GM23248 (cell line): ENCODE measurements at regions not wholly inside any gene's neighbourhood (a gene's known extent, or its start where the extent isn't known, plus 50 kb on each side); places are given as distances from the start of the nearest gene placed in this dataset.

ENCODE experiments used
- DNase-seq: peaks from one replicate; pipeline ENCODE4 v3.0.0-alpha.2; 2015
- H2AFZ ChIP-seq: fragments of 200-600 bp; sonication (generic); 2 replicates; pipeline ENCODE4 v1.6.1; 2016; ENCODE audit warnings: antibody characterized with exemption
- H3F3A ChIP-seq: fragments of 200-600 bp; sonication (generic); 2 replicates; pipeline ENCODE4 v1.6.1; 2016; ENCODE audit warnings: mild to moderate bottlenecking, antibody characterized with exemption, mixed run types; ENCODE audit not compliant: insufficient read depth
- H3K27ac ChIP-seq: fragments of 200-600 bp; sonication (generic); 2 replicates; pipeline ENCODE4 v1.5.1; 2016; ENCODE audit warnings: mild to moderate bottlenecking
- H3K27me3 ChIP-seq: fragments of 200-600 bp; sonication (generic); replicated peaks from 2 replicates; pipeline ENCODE4 v1.6.1; 2016; ENCODE audit warnings: mild to moderate bottlenecking; ENCODE audit not compliant: insufficient read depth
- H3K36me3 ChIP-seq: fragments of 200-600 bp; sonication (generic); 2 replicates; pipeline ENCODE4 v1.6.1; 2016; ENCODE audit warnings: low read depth, mild to moderate bottlenecking
- H3K4me1 ChIP-seq: fragments of 200-600 bp; sonication (generic); 2 replicates; pipeline ENCODE4 v1.6.1; 2016; ENCODE audit warnings: mild to moderate bottlenecking; ENCODE audit not compliant: insufficient read depth
- H3K4me2 ChIP-seq: fragments of 200-600 bp; sonication (generic); one replicate; pipeline ENCODE4 v1.6.1; 2016; ENCODE audit warnings: mild to moderate bottlenecking; ENCODE audit not compliant: unreplicated experiment
- H3K4me3 ChIP-seq: fragments of 200-600 bp; sonication (generic); 2 replicates; pipeline ENCODE4 v1.5.1; 2016; ENCODE audit warnings: mild to moderate bottlenecking
- H3K79me2 ChIP-seq: fragments of 200-600 bp; sonication (generic); 2 replicates; pipeline ENCODE4 v1.6.1; 2016; ENCODE audit warnings: mild to moderate bottlenecking; ENCODE audit not compliant: insufficient read depth
- H3K9ac ChIP-seq: fragments of 200-600 bp; sonication (generic); 2 replicates; pipeline ENCODE4 v1.6.1; 2016; ENCODE audit warnings: mild to moderate bottlenecking
- H3K9me2 ChIP-seq: fragments of 200-600 bp; sonication (generic); 2 replicates; pipeline ENCODE4 v1.6.1; 2016; ENCODE audit warnings: mixed run types, mild to moderate bottlenecking, moderate library complexity; ENCODE audit not compliant: insufficient read depth
- H3K9me3 ChIP-seq: fragments of 200-600 bp; sonication (generic); one replicate; pipeline ENCODE4 v1.6.1; 2017; ENCODE audit warnings: low read depth
- H4K20me1 ChIP-seq: fragments of 200-600 bp; sonication (generic); 2 replicates; pipeline ENCODE4 v1.6.0; 2016; ENCODE audit not compliant: insufficient read depth
- EZH2 ChIP-seq: fragments of 200-600 bp; sonication (generic); IDR thresholded peaks from 2 replicates; pipeline ENCODE4 v1.6.1; 2018; ENCODE audit warnings: antibody characterized with exemption, mild to moderate bottlenecking; ENCODE audit not compliant: insufficient read depth, poor library complexity, severe bottlenecking
- EZH2phosphoT487 ChIP-seq: fragments of 200-600 bp; sonication (generic); IDR thresholded peaks from 2 replicates; pipeline ENCODE4 v1.6.1; 2018; ENCODE audit warnings: antibody characterized with exemption, moderate library complexity, mild to moderate bottlenecking, low read depth; ENCODE audit not compliant: insufficient read depth
- WGBS, 2 experiments: methylation state at CpG; one replicate each; pipeline ENCODE4 v1.1.6; 2015 to 2017; ENCODE audit warnings: low lambda C conversion rate in 2 of 2, low coverage in 1 of 2; ENCODE audit errors: missing lambda C conversion rate in 2 of 2; 5-methylcytosine and 5-hydroxymethylcytosine counted together
- in situ Hi-C: fragments of 300-500 bp; cut with MboI; formaldehyde crosslinking; loops from 2 replicates; pipeline ENCODE4 v1.15.0; 2020

DNA sequence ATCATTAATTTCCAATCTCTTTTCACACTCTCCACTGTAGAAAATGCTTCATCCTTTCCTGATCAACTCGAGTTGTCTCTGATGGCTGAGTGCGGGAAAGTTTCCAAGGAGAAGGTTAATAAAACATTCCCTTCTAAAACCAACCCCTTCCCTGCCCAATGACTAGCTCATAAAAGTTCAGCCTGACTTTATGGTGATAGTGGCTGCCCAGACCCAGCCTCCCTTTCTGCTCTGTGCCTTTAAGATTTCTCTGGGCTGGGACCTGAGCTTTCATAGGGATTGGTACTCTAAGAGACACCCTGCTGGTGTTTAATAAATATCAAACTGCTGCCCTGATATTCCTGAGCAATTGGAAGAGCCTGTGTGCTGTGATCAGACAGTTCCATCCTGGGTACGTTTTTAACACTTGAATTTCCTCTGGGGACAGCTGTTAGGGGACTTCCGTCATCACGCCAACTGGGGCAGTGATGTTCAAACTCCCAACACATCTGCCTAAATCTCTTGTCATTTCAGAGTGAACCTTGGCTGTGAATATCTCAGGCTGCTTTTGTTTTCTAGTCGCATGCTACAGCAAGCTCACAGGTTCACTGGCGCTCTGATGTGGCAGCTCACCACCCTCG, 195.0 kb upstream of the KIRREL3 start:
- Histone ChIP-seq H3K4me2 (no peak overlapping the region), H3K4me1 (no peaks in the 10 kb centered on the region), H3K79me2 (no peaks in the 10 kb centered on the region), H2AFZ (no peak overlapping the region), H3K27ac (no peak overlapping the region), H3K36me3 (no peaks in the 10 kb centered on the region), H3K9me3 (no peaks in the 10 kb centered on the region), H3K4me3 (no peak overlapping the region), H3K27me3 (peaks cover 65% of the 10 kb centered on the region), H3K9ac (no peak overlapping the region), H3F3A (no peaks in the 10 kb centered on the region), H4K20me1 (no peaks in the 10 kb centered on the region), H3K9me2 (no peaks in the 10 kb centered on the region)
- DNase-seq, result no peak
- TF ChIP-seq EZH2phosphoT487 (no peak), EZH2 (no peak)
- 5 to 12% methylated on average over 8 of the region's 8 CpGs for WGBS, 2 experiments
- in situ Hi-C loops, result no loop called here

GRCh38 chr11:127194521-127194920, 194.0 kb upstream of the KIRREL3 start:
- no peaks in the 10 kb centered on the region for H3K79me2 ChIP-seq
- H3K27me3 ChIP-seq, result peaks cover 62% of the 10 kb centered on the region
- H3F3A ChIP-seq, result no peaks in the 10 kb centered on the region
- H3K36me3 ChIP-seq, result no peaks in the 10 kb centered on the region
- H4K20me1 ChIP-seq, result no peaks in the 10 kb centered on the region
- H3K27ac ChIP-seq, result no peak overlapping the region
- H3K9me3 ChIP-seq, result no peaks in the 10 kb centered on the region
- H2AFZ ChIP-seq, result no peak overlapping the region
- no peak for DNase-seq
- no peak for TF ChIP-seq EZH2phosphoT487
- no peak for TF ChIP-seq EZH2
- in situ Hi-C loops, result no loop called here
- H3K9ac ChIP-seq, result no peak overlapping the region
- WGBS, 2 experiments, result 3 to 9% methylated on average over 7 of the region's 7 CpGs
- no peak overlapping the region for H3K4me2 ChIP-seq
- no peaks in the 10 kb centered on the region for H3K9me2 ChIP-seq
- no peak overlapping the region for H3K4me3 ChIP-seq
- H3K4me1 ChIP-seq, result no peaks in the 10 kb centered on the region

- no peak for TF ChIP-seq EZH2
- TF ChIP-seq EZH2phosphoT487, result no peak
- no peak for DNase-seq
- Histone ChIP-seq H4K20me1 (no peaks in the 10 kb centered on the region), H3K9me2 (no peaks in the 10 kb centered on the region), H2AFZ (no peak overlapping the region), H3F3A (no peaks in the 10 kb centered on the region), H3K9me3 (no peaks in the 10 kb centered on the region), H3K4me1 (no peaks in the 10 kb centered on the region), H3K79me2 (no peaks in the 10 kb centered on the region), H3K27me3 (peaks cover 60% of the 10 kb centered on the region), H3K27ac (no peak overlapping the region), H3K9ac (no peak overlapping the region), H3K4me2 (no peak overlapping the region), H3K4me3 (no peak overlapping the region), H3K36me3 (no peaks in the 10 kb centered on the region)
- in situ Hi-C loops, result no loop called here
- 19 to 25% methylated on average over 3 of the region's 3 CpGs for WGBS, 2 experiments
These were observed 193.4 kb upstream of the KIRREL3 start for GRCh38 chr11:127193950-127194349.

- Histone ChIP-seq H3K36me3 (no peaks in the 10 kb centered on the region), H3K4me1 (no peaks in the 10 kb centered on the region), H3K27ac (no peak overlapping the region), H3F3A (no peaks in the 10 kb centered on the region), H2AFZ (no peak overlapping the region), H3K79me2 (no peaks in the 10 kb centered on the region), H3K9ac (no peak overlapping the region), H3K9me3 (no peaks in the 10 kb centered on the region), H3K9me2 (no peaks in the 10 kb centered on the region), H3K4me2 (no peak overlapping the region), H3K27me3 (peaks cover 59% of the 10 kb centered on the region), H4K20me1 (no peaks in the 10 kb centered on the region), H3K4me3 (no peak overlapping the region)
- in situ Hi-C loops, result no loop called here
- TF ChIP-seq EZH2 (no peak), EZH2phosphoT487 (no peak)
- no peak for DNase-seq
- 4 to 14% methylated on average over 1 of the region's 1 CpG for WGBS, 2 experiments
These were observed 191.1 kb upstream of the KIRREL3 start for GRCh38 chr11:127191689-127192088.

- no peak overlapping the region for H2AFZ ChIP-seq
- H3K36me3 ChIP-seq, result no peaks in the 10 kb centered on the region
- H3K4me1 ChIP-seq, result no peaks in the 10 kb centered on the region
- in situ Hi-C loops, result no loop called here
- H4K20me1 ChIP-seq, result no peaks in the 10 kb centered on the region
- H3K4me3 ChIP-seq, result no peak overlapping the region
- no peaks in the 10 kb centered on the region for H3F3A ChIP-seq
- DNase-seq, result no peak
- H3K27me3 ChIP-seq, result peaks cover 59% of the 10 kb centered on the region
- H3K9me2 ChIP-seq, result no peaks in the 10 kb centered on the region
- H3K9ac ChIP-seq, result no peak overlapping the region
- TF ChIP-seq EZH2, result no peak
- no peak for TF ChIP-seq EZH2phosphoT487
- H3K4me2 ChIP-seq, result no peak overlapping the region
- H3K9me3 ChIP-seq, result no peaks in the 10 kb centered on the region
- 10 to 11% methylated on average over 3 of the region's 3 CpGs for WGBS, 2 experiments
- H3K27ac ChIP-seq, result no peak overlapping the region
- H3K79me2 ChIP-seq, result no peaks in the 10 kb centered on the region
These were observed 190.7 kb upstream of the KIRREL3 start for GRCh38 chr11:127191261-127191660.
